ENCODE measurements at regions not wholly inside any gene's neighbourhood (a gene's known extent, or its start where the extent isn't known, plus 50 kb on each side); places are given as distances from the start of the nearest gene placed in this dataset.

DNA sequence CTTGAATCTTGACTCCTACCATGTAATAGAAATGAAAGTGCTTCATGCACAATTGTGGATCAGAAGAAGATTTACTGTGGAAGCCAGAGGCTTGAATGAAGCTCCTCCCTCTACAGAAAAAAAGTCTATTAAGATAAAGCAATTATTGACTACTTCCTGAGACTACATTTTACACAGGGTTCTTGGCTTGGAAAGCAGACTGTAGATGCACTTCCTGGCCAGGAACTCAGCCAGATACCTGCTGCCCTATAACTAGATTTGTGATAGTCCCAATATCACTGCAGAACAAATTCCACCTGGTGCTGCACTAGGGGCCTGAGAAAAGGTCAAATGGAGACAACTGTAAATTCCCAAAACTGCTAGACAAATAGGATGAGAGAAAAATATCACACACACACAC lies 96.8 kb upstream of the GUCA2B start:
- TF ChIP-seq CTCF (IDR thresholded peaks at IDR 0.05): no peak

GRCh38 chr1:42055061-42055460 lies 98.1 kb upstream of the GUCA2B start:
- H3K4me2 ChIP-seq (replicated peaks; ENCODE audit: extremely low read depth, low read length, poor library complexity, severe bottlenecking): no peak overlapping the region
- Mint-ChIP-seq H3K36me3 (no peaks in the 10 kb centered on the region), H3K27ac (no peak overlapping the region), H3K9me3 (peaks cover 16 to 34% (median 23%) of the 10 kb centered on the region in 7 donors), H3K4me3 (no peak overlapping the region), H3K4me1 (no peaks in the 10 kb centered on the region), H3K27me3 (ENCODE audit: low read depth in 3 of 3) (peaks cover 0 to 10% (median 5%) of the 10 kb centered on the region in 3 donors)
- no peaks in the 10 kb centered on the region for H3K27me3 ChIP-seq (ENCODE audit: control insufficient read depth in 2 of 2, insufficient read depth in 2 of 2, low read length in 2 of 2)
- no peak overlapping the region for H3K9ac ChIP-seq (ENCODE audit: insufficient read depth, low read length, poor library complexity, severe bottlenecking)
- H3K27ac ChIP-seq (ENCODE audit: low read depth in 1 of 2, low read length in 2 of 2): no peak overlapping the region
- no peaks in the 10 kb centered on the region for H3K36me3 ChIP-seq (replicated peaks in 1 of 2; ENCODE audit: control insufficient read depth in 1 of 2, insufficient read depth in 2 of 2, low read length in 2 of 2)
- H4K20me1 ChIP-seq (ENCODE audit: insufficient read depth, low read length): no peaks in the 10 kb centered on the region
- H3K79me2 ChIP-seq (ENCODE audit: insufficient read depth, low read length): no peaks in the 10 kb centered on the region
- no peak for TF ChIP-seq CTCF (IDR thresholded peaks at IDR 0.05)
- no peak overlapping the region for H3K4me3 ChIP-seq (replicated peaks in 1 of 3; ENCODE audit: low read depth in 2 of 3, low read length in 3 of 3)
- WGBS (ENCODE audit: insufficient coverage): no CpG with 5 or more reads among the region's 1 CpG
- no peak overlapping the region for H2AFZ ChIP-seq (ENCODE audit: insufficient read depth, low read depth, low read length, poor library complexity, severe bottlenecking)
- DNase-seq: no peak
- no peaks in the 10 kb centered on the region for H3K4me1 ChIP-seq (ENCODE audit: control insufficient read depth in 1 of 2, insufficient read depth in 2 of 2, low read length in 2 of 2)
- intact Hi-C loops (cut with micrococcal nuclease): no loop called here
- peaks cover 8 to 13% of the 10 kb centered on the region in 2 donors for H3K9me3 ChIP-seq (replicated peaks in 1 of 2; ENCODE audit: control insufficient read depth in 1 of 2, insufficient read depth in 1 of 2, low read length in 2 of 2)

More for the DNA sequence above, 96.8 kb upstream of the GUCA2B start:
- H3K9me3 ChIP-seq (replicated peaks in 1 of 2; ENCODE audit: control insufficient read depth in 1 of 2, insufficient read depth in 1 of 2, low read length in 2 of 2): peaks cover 8 to 13% of the 10 kb centered on the region in 2 donors
- H4K20me1 ChIP-seq (ENCODE audit: insufficient read depth, low read length): no peaks in the 10 kb centered on the region
- H3K27ac ChIP-seq (ENCODE audit: low read depth in 1 of 2, low read length in 2 of 2): no peak overlapping the region
- H2AFZ ChIP-seq (ENCODE audit: insufficient read depth, low read depth, low read length, poor library complexity, severe bottlenecking): no peak overlapping the region
- Mint-ChIP-seq H3K27me3 (ENCODE audit: low read depth in 3 of 3) (peaks cover 0 to 9% (median 3%) of the 10 kb centered on the region in 3 donors), H3K27ac (peak overlapping the region in 2 of 7 donors; percentile 36 to 61), H3K9me3 (peaks cover 16 to 34% (median 25%) of the 10 kb centered on the region in 7 donors), H3K36me3 (no peaks in the 10 kb centered on the region), H3K4me3 (no peak overlapping the region), H3K4me1 (no peaks in the 10 kb centered on the region)
- H3K4me2 ChIP-seq (replicated peaks; ENCODE audit: extremely low read depth, low read length, poor library complexity, severe bottlenecking): no peak overlapping the region
- H3K27me3 ChIP-seq (ENCODE audit: control insufficient read depth in 2 of 2, insufficient read depth in 2 of 2, low read length in 2 of 2): no peaks in the 10 kb centered on the region
- no peaks in the 10 kb centered on the region for H3K79me2 ChIP-seq (ENCODE audit: insufficient read depth, low read length)
- H3K4me1 ChIP-seq (ENCODE audit: control insufficient read depth in 1 of 2, insufficient read depth in 2 of 2, low read length in 2 of 2): no peaks in the 10 kb centered on the region
- intact Hi-C loops (cut with micrococcal nuclease): no loop called here
- DNase-seq: no peak
- no peaks in the 10 kb centered on the region for H3K36me3 ChIP-seq (replicated peaks in 1 of 2; ENCODE audit: control insufficient read depth in 1 of 2, insufficient read depth in 2 of 2, low read length in 2 of 2)
- H3K4me3 ChIP-seq (replicated peaks in 1 of 3; ENCODE audit: low read depth in 2 of 3, low read length in 3 of 3): no peak overlapping the region
- H3K9ac ChIP-seq (ENCODE audit: insufficient read depth, low read length, poor library complexity, severe bottlenecking): no peak overlapping the region

Measured in CD14-positive monocyte (primary cell).